ENCODE measurements at regions not wholly inside any gene's neighbourhood (a gene's known extent, or its start where the extent isn't known, plus 50 kb on each side); places are given as distances from the start of the nearest gene placed in this dataset.

DNA sequence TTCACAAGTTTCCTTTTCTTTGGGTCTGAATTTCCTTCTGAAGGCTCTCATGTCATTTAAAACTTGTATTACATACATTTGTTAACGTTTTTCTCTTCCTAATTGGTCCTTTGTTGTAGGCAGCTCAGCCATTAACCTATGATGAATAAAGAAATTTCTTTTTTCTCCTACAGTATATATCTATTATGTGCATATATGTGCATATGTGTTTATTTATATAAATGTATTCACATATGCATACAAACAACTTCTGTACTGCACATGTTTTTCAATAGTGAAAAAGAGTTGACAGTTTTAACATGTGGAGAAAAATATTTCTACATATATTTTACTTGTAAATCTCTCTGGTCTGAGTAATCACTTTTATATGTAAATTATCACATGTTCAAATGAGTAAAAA is 1674.9 kb upstream of the PCDH20 start:
- 58% methylated on average over 1 of the region's 1 CpG for whole genome bisulfite sequencing
- TF ChIP-seq POLR2A (IDR thresholded peaks at IDR 0.05) (no peak), POLR2AphosphoS5 (IDR thresholded peaks at IDR 0.05) (no peak), CTCF (IDR thresholded peaks at IDR 0.05) (no peak)
- Histone ChIP-seq H3K9me3 (no peaks in the 10 kb centered on the region), H3K36me3 (no peaks in the 10 kb centered on the region), H3K27me3 (replicated peaks; ENCODE audit: insufficient read depth) (no peaks in the 10 kb centered on the region), H3K4me3 (no peak overlapping the region), H3K27ac (no peak overlapping the region), H3K4me1 (replicated peaks) (no peaks in the 10 kb centered on the region)
- intact Hi-C loops (cut with DNase I): no loop called here
- no peak for DNase-seq (ENCODE audit: low spot score)

DNA sequence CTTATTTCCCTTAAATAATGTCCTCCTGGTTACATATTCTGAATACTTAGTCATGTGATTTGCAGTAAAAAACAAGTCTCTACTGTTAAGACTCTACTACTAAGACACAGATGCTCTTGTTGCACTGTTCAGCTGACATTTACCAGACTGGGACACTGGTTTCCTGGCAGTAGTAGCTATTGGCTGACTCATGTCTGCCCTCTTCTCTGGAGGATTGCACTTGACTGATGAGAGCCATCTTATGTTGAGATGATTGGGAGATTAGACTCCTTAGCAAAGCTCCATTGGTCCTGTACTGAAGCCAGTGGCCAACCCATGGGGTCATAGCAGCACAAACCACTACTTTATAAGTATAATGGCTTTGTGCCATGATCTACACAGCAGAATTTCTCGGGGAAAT is 1672.6 kb upstream of the PCDH20 start:
- Histone ChIP-seq H3K27me3 (replicated peaks; ENCODE audit: insufficient read depth) (no peaks in the 10 kb centered on the region), H3K36me3 (no peaks in the 10 kb centered on the region), H3K27ac (no peak overlapping the region), H3K4me3 (no peak overlapping the region), H3K4me1 (replicated peaks) (no peaks in the 10 kb centered on the region), H3K9me3 (no peaks in the 10 kb centered on the region)
- no peak for DNase-seq (ENCODE audit: low spot score)
- intact Hi-C loops (cut with DNase I): no loop called here
- TF ChIP-seq POLR2A (IDR thresholded peaks at IDR 0.05): no peak
- no peak for TF ChIP-seq POLR2AphosphoS5 (IDR thresholded peaks at IDR 0.05)
- no peak for TF ChIP-seq CTCF (IDR thresholded peaks at IDR 0.05)
- whole genome bisulfite sequencing: 70% methylated on average over 1 of the region's 1 CpG

DNA sequence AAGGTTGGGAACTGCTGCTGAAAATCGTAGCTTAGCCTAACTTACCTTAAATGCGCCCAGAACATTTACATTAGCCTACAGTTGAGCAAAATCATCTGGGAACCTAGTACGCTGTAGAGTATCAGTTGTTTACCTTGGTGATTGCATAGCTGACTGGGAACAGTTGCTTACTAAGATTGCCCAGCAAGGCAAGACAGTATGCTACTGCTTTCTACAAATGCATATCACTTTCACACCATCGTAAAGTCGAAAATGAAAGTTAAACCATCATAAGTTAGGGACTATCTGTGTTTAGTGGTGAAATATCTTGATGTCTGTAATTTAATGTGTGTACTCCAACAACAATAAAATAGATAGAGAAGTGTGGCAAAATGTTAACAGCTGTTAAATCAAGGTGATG is 1670.6 kb upstream of the PCDH20 start:
- WGBS: 62% methylated on average over 5 of the region's 5 CpGs
- H3K27ac ChIP-seq: no peak overlapping the region
- no peaks in the 10 kb centered on the region for H3K36me3 ChIP-seq
- no peaks in the 10 kb centered on the region for H3K9me3 ChIP-seq
- intact Hi-C loops (cut with DNase I): no loop called here
- no peak for DNase-seq (ENCODE audit: low spot score)
- no peaks in the 10 kb centered on the region for H3K27me3 ChIP-seq (replicated peaks; ENCODE audit: insufficient read depth)
- H3K4me3 ChIP-seq: no peak overlapping the region
- no peak for TF ChIP-seq POLR2AphosphoS5 (IDR thresholded peaks at IDR 0.05)
- no peak for TF ChIP-seq CTCF (IDR thresholded peaks at IDR 0.05)
- no peak for TF ChIP-seq POLR2A (IDR thresholded peaks at IDR 0.05)
- no peaks in the 10 kb centered on the region for H3K4me1 ChIP-seq (replicated peaks)

- WGBS: 73% methylated on average over 4 of the region's 4 CpGs
Measured at GRCh38 chr13:63085851-63086250, 1670.2 kb upstream of the PCDH20 start.

More at GRCh38 chr13:63085851-63086250, 1670.2 kb upstream of the PCDH20 start:
- no peaks in the 10 kb centered on the region for H3K36me3 ChIP-seq
- intact Hi-C loops (cut with DNase I): no loop called here
- no peak overlapping the region for H3K4me3 ChIP-seq
- no peak for DNase-seq (ENCODE audit: low spot score)
- no peaks in the 10 kb centered on the region for H3K4me1 ChIP-seq (replicated peaks)
- no peaks in the 10 kb centered on the region for H3K27me3 ChIP-seq (replicated peaks; ENCODE audit: insufficient read depth)
- no peak overlapping the region for H3K27ac ChIP-seq
- no peaks in the 10 kb centered on the region for H3K9me3 ChIP-seq
- TF ChIP-seq POLR2AphosphoS5 (IDR thresholded peaks at IDR 0.05): no peak
- TF ChIP-seq POLR2A (IDR thresholded peaks at IDR 0.05): no peak
- no peak for TF ChIP-seq CTCF (IDR thresholded peaks at IDR 0.05)

All from prostate gland (tissue), 2 donors.